HCT116 (cell line): ENCODE measurements at regions not wholly inside any gene's neighbourhood (a gene's known extent, or its start where the extent isn't known, plus 50 kb on each side); places are given as distances from the start of the nearest gene placed in this dataset.

Source experiments
- ATAC-seq: fragments of 200-7000 bp; cut with Tn5 transposase; 2 replicates; pipeline ENCODE4 v1.9.1; 2020; ENCODE audit warnings: mild to moderate bottlenecking, moderate library complexity
- BruUV-seq: library from RNA; stranded (reverse); fragments of 400-500 nt; replicated peaks from 2 replicates; lab custom pipeline; 2021; lab: Mats Ljungman, UMichigan
- CTCF ChIA-PET: fragments of 300-600 bp; sonication (Branson Sonifier 250); formaldehyde crosslinking; loops from one replicate; lab custom pipeline; 2021; ENCODE audit warnings: antibody characterized with exemption; lab: Charles Lee
- POLR2A ChIA-PET: fragments of 300-600, 350-600 bp; sonication (Branson Sonifier 250); formaldehyde crosslinking; loops from one replicate; lab custom pipeline; 2021; ENCODE audit warnings: antibody characterized with exemption; lab: Charles Lee
- RAD21 ChIA-PET, 2 experiments: fragments of 300-600 bp; sonication (Branson Sonifier 250); formaldehyde crosslinking; loops; one replicate each; lab custom pipeline; 2023; ENCODE audit warnings: low total read pairs in 2 of 2; ENCODE audit not compliant: uncharacterized antibody in 2 of 2, unreplicated experiment in 2 of 2, low non-redundant PET in 1 of 2; lab: Charles Lee
- DNase-seq: peaks from one replicate; pipeline ENCODE4 v3.0.0-alpha.2; 2010; ENCODE audit warnings: low read depth, low spot score
- H2AFZ ChIP-seq: fragments of 200-600 bp; shearing (Covaris generic), sonication (generic); 2 replicates; pipeline ENCODE4 v1.6.1; 2017; ENCODE audit warnings: low read depth, mixed run types, mixed read lengths, antibody characterized with exemption, low read length; ENCODE audit not compliant: poor library complexity, severe bottlenecking
- H3K27ac ChIP-seq: 2 replicates; pipeline ENCODE4 v1.5.1; 2012; ENCODE audit warnings: low read depth, low read length
- H3K27me3 ChIP-seq: fragments of 200-600 bp; sonication (generic); 2 replicates; pipeline ENCODE4 v1.6.1; 2016; ENCODE audit warnings: mixed run types, low read length, mixed read lengths; ENCODE audit not compliant: insufficient read depth
- H3K36me3 ChIP-seq, 2 experiments: fragments of 200-500 bp in 1 of 2; fragments of 200-600 bp in 1 of 2; sonication (Bioruptor generic) in 1 of 2; sonication (generic) in 1 of 2; 2 replicates each; pipeline versions ENCODE4 v1.5.1 to v1.6.1; 2014 to 2016; ENCODE audit warnings: low read length in 2 of 2, inconsistent platforms in 1 of 2, mixed read lengths in 1 of 2, mixed run types in 1 of 2; ENCODE audit not compliant: insufficient read depth in 2 of 2, control insufficient read depth in 1 of 2
- H3K4me1 ChIP-seq, 2 experiments: fragments of 200-600 bp in 1 of 2; sonication (generic) in 1 of 2; 2 replicates each; pipeline versions ENCODE4 v1.5.1 to v1.6.1; 2012 to 2017; ENCODE audit warnings: low read length in 2 of 2, inconsistent platforms in 1 of 2, mild to moderate bottlenecking in 1 of 2, mixed read lengths in 1 of 2, mixed run types in 1 of 2, moderate library complexity in 1 of 2; ENCODE audit not compliant: insufficient read depth in 2 of 2, control insufficient read depth in 1 of 2
- H3K4me2 ChIP-seq: fragments of 200-600 bp; sonication (generic); 2 replicates; pipeline ENCODE4 v1.6.1; 2017; ENCODE audit warnings: mixed run types, low read length, mixed read lengths
- H3K4me3 ChIP-seq, 2 experiments: fragments of 200-600 bp in 1 of 2; sonication (generic) in 1 of 2; replicated peaks in 1 of 2; 2 replicates each; pipeline ENCODE4 v1.5.1; 2011 to 2016; ENCODE audit warnings: low read length in 2 of 2, control low read depth in 1 of 2, low read depth in 1 of 2, mild to moderate bottlenecking in 1 of 2, mixed read lengths in 1 of 2, mixed run types in 1 of 2
- H3K79me2 ChIP-seq: fragments of 200-600 bp; sonication (generic); 2 replicates; pipeline ENCODE4 v1.6.1; 2017; ENCODE audit warnings: mild to moderate bottlenecking, mixed run types, low read length, moderate library complexity, mixed read lengths; ENCODE audit not compliant: insufficient read depth
- H3K9ac ChIP-seq: fragments of 200-600 bp; sonication (generic); 2 replicates; pipeline ENCODE4 v1.6.1; 2016; ENCODE audit warnings: low read length, mixed read lengths
- H3K9me2 ChIP-seq: fragments of 200-600 bp; sonication (generic), shearing (Covaris generic); 2 replicates; pipeline ENCODE4 v1.6.1; 2017; ENCODE audit warnings: mixed run types, mild to moderate bottlenecking, moderate library complexity; ENCODE audit not compliant: insufficient read depth
- H3K9me3 ChIP-seq, 2 experiments: fragments of 200-500 bp in 1 of 2; fragments of 200-600 bp in 1 of 2; sonication (Bioruptor generic) in 1 of 2; sonication (generic) in 1 of 2; 2 replicates each; pipeline ENCODE4 v1.6.1; 2014 to 2017; ENCODE audit warnings: low read length in 2 of 2, mixed read lengths in 2 of 2, inconsistent platforms in 1 of 2, low read depth in 1 of 2, mild to moderate bottlenecking in 1 of 2, mixed run types in 1 of 2, moderate library complexity in 1 of 2; ENCODE audit not compliant: control insufficient read depth in 1 of 2, insufficient read depth in 1 of 2
- H4K20me1 ChIP-seq: fragments of 200-600 bp; sonication (generic), shearing (Covaris generic); 2 replicates; pipeline ENCODE4 v1.6.1; 2017; ENCODE audit warnings: mixed run types, mild to moderate bottlenecking, moderate library complexity; ENCODE audit not compliant: insufficient read depth
- CEBPB ChIP-seq: IDR thresholded peaks from 2 replicates; pipeline ENCODE4 v1.6.1; 2012; ENCODE audit warnings: low read depth
- CTCF ChIP-seq, 3 experiments: fragments of 200-600 bp in 1 of 3; sonication (generic) in 1 of 3; IDR thresholded peaks in 2 of 3; conservative IDR thresholded peaks in 1 of 3; 2 replicates each; pipeline ENCODE4 v1.5.1; 2012 to 2017; ENCODE audit warnings: low read depth in 2 of 3, low read length in 2 of 3, antibody characterized with exemption in 1 of 3, borderline replicate concordance in 1 of 3, control low read depth in 1 of 3, mild to moderate bottlenecking in 1 of 3, mixed read lengths in 1 of 3, mixed run types in 1 of 3, moderate library complexity in 1 of 3; ENCODE audit not compliant: insufficient read depth in 1 of 3
- ELF1 ChIP-seq: IDR thresholded peaks from 2 replicates; pipeline ENCODE4 v1.6.1; 2012; ENCODE audit warnings: low read depth, borderline replicate concordance
- POLR2A ChIP-seq: IDR thresholded peaks from 2 replicates; pipeline ENCODE4 v1.7.0; 2011; ENCODE audit warnings: borderline replicate concordance; ENCODE audit not compliant: insufficient read depth, insufficient read length; ENCODE audit errors: extremely low read depth
- RAD21 ChIP-seq: IDR thresholded peaks from 2 replicates; pipeline ENCODE4 v1.6.1; 2012; ENCODE audit warnings: low read depth, mild to moderate bottlenecking
- YY1 ChIP-seq: IDR thresholded peaks from 2 replicates; pipeline ENCODE4 v1.6.1; 2011; ENCODE audit warnings: low read length, low read depth, moderate library complexity, mild to moderate bottlenecking; ENCODE audit not compliant: insufficient replicate concordance; ENCODE audit errors: extremely low read depth
- ZNF274 ChIP-seq: fragments of 200-500 bp; sonication (Bioruptor generic); IDR thresholded peaks from 2 replicates; pipeline ENCODE4 v1.6.1; 2014; ENCODE audit warnings: mild to moderate bottlenecking, low read depth, low read length, inconsistent platforms
- intact Hi-C: fragments of 100-400 bp; cut with micrococcal nuclease; formaldehyde crosslinking; loops from 2 replicates; pipeline ENCODE4 v1.10.0; 2022

GRCh38 chr2:122634256-122634655 is 878.8 kb downstream of the TSN start:
- no peak overlapping the region for H3K27ac ChIP-seq

GRCh38 chr2:122634920-122635319 is 879.5 kb downstream of the TSN start:
- Histone ChIP-seq H3K9ac (no peak overlapping the region), H3K4me1 (no peaks in the 10 kb centered on the region), H3K9me3 (peaks cover 6 to 10% of the 10 kb centered on the region in 2 experiments; a peak in 2 of 4 replicates), H3K4me3 (no peak overlapping the region), H3K27ac (no peak overlapping the region), H4K20me1 (no peaks in the 10 kb centered on the region), H3K79me2 (no peaks in the 10 kb centered on the region), H3K9me2 (no peaks in the 10 kb centered on the region), H2AFZ (no peak overlapping the region), H3K27me3 (no peaks in the 10 kb centered on the region), H3K36me3 (no peaks in the 10 kb centered on the region), H3K4me2 (no peak overlapping the region)
- TF ChIP-seq ZNF274 = no peak
- no peak for TF ChIP-seq RAD21
- ChIA-PET RAD21 (no interaction called here), CTCF (no interaction called here), POLR2A (no interaction called here)
- intact Hi-C loops = no loop called here
- no TSS peak for BruUV-seq
- ATAC-seq = no peak
- no peak for DNase-seq

More at GRCh38 chr2:122634256-122634655, 878.8 kb downstream of the TSN start:
- Histone ChIP-seq H3K9ac (no peak overlapping the region), H3K9me2 (no peaks in the 10 kb centered on the region), H4K20me1 (no peaks in the 10 kb centered on the region), H3K36me3 (no peaks in the 10 kb centered on the region), H3K4me1 (no peaks in the 10 kb centered on the region), H3K27me3 (no peaks in the 10 kb centered on the region), H3K4me3 (no peak overlapping the region), H3K9me3 (peaks cover 6 to 8% of the 10 kb centered on the region in 2 experiments; a peak in 2 of 4 replicates), H3K79me2 (no peaks in the 10 kb centered on the region), H2AFZ (no peak overlapping the region), H3K4me2 (no peak overlapping the region)
- DNase-seq (no peak), ATAC-seq (no peak)
- ChIA-PET RAD21 (no interaction called here), POLR2A (no interaction called here), CTCF (no interaction called here)
- intact Hi-C loops = no loop called here
- no TSS peak for BruUV-seq
- TF ChIP-seq CEBPB (no peak), POLR2A (no peak), ELF1 (no peak), RAD21 (no peak), CTCF (IDR thresholded peaks at IDR 0.05 in 2 of 3, conservative IDR thresholded peaks at IDR 0.05 in 1 of 3; ENCODE audit: borderline replicate concordance in 1 of 3, insufficient read depth in 1 of 3, low read depth in 2 of 3, low read length in 2 of 3) (no peak), YY1 (no peak)
